Hematopoietic multipotent progenitor cell (in vitro differentiated cells): ENCODE measurements at regions not wholly inside any gene's neighbourhood (a gene's known extent, or its start where the extent isn't known, plus 50 kb on each side); places are given as distances from the start of the nearest gene placed in this dataset.
"Not testable (repeated sequence)": the region's sequence is repeated elsewhere in the genome, so short reads cannot be mapped to it uniquely, and the experiment has no call there.

Experiments used
- DNase-seq, 3 donors: peaks; one replicate each; pipeline ENCODE4 v3.0.0-alpha.2; 2011 to 2015; ENCODE audit warnings: low read depth in 2 of 3, low spot score in 2 of 3

- DNase-seq = no peak
Observed at GRCh38 chr4:53959343-53960120, 104.9 kb downstream of the CHIC2 start.

GRCh38 chr4:53956454-53956853, 108.0 kb downstream of the CHIC2 start:
- no peak for DNase-seq

GRCh38 chr4:53956053-53956452, 108.4 kb downstream of the CHIC2 start:
- no peak for DNase-seq

- DNase-seq = no peak
Observed at GRCh38 chr4:53951414-53951813, 113.0 kb downstream of the CHIC2 start.

GRCh38 chr4:53943345-53944085, 120.9 kb downstream of the CHIC2 start:
- no peak for DNase-seq

- DNase-seq = no peak
Observed at GRCh38 chr4:53942712-53943111, 121.7 kb downstream of the CHIC2 start.

GRCh38 chr4:53941331-53941730, 123.1 kb downstream of the CHIC2 start:
- no peak for DNase-seq

GRCh38 chr4:53939892-53940291, 124.5 kb downstream of the CHIC2 start:
- not testable (repeated sequence) for DNase-seq

- DNase-seq = no peak
Observed at GRCh38 chr4:53937918-53938317, 126.5 kb downstream of the CHIC2 start.

GRCh38 chr4:53937327-53937726, 127.1 kb downstream of the CHIC2 start:
- no peak for DNase-seq

- DNase-seq = no peak
Observed at GRCh38 chr4:53935780-53936179, 128.6 kb downstream of the CHIC2 start.

- DNase-seq = no peak
Observed at GRCh38 chr4:53932796-53933610, 131.4 kb downstream of the CHIC2 start.

GRCh38 chr4:53931461-53931961, 132.9 kb downstream of the CHIC2 start:
- DNase-seq = no peak

- DNase-seq = peak; percentile 18 to 75 (median 66)
Observed at GRCh38 chr4:53929955-53930798, 134.2 kb downstream of the CHIC2 start.

- no peak for DNase-seq
Observed at GRCh38 chr4:53929311-53929710, 135.1 kb downstream of the CHIC2 start.

- DNase-seq = no peak
Observed at GRCh38 chr4:53928825-53929224, 135.6 kb downstream of the CHIC2 start.

GRCh38 chr4:53925050-53925605, 139.3 kb downstream of the CHIC2 start:
- DNase-seq = no peak

- DNase-seq = no peak
Observed at GRCh38 chr4:53924333-53925049, 139.9 kb downstream of the CHIC2 start.

- no peak for DNase-seq
Observed at GRCh38 chr4:53923921-53924320, 140.5 kb downstream of the CHIC2 start.
